Gastroesophageal sphincter (tissue), 3 donors: ENCODE measurements at regions not wholly inside any gene's neighbourhood (a gene's known extent, or its start where the extent isn't known, plus 50 kb on each side); places are given as distances from the start of the nearest gene placed in this dataset.

Experiments
- CTCF ChIP-seq, 4 experiments: fragments of 200-600 bp in 2 of 4; fragments of 450-650 bp in 2 of 4; sonication (generic) in 1 of 4; IDR thresholded peaks; one replicate each; pipeline ENCODE4 v1.5.1; 2017 to 2019; ENCODE audit warnings: antibody characterized with exemption in 4 of 4, mild to moderate bottlenecking in 2 of 4, moderate library complexity in 2 of 4
- POLR2A ChIP-seq, 2 donors: fragments of 450-650 bp; IDR thresholded peaks; one replicate each; pipeline ENCODE4 v1.6.1; 2017; ENCODE audit warnings: antibody characterized with exemption in 2 of 2, mild to moderate bottlenecking in 2 of 2, moderate library complexity in 1 of 2
- POLR2AphosphoS5 ChIP-seq: sonication (generic); formaldehyde crosslinking; IDR thresholded peaks from one replicate; pipeline ENCODE4 v1.6.1; 2017; ENCODE audit warnings: antibody characterized with exemption

- TF ChIP-seq POLR2AphosphoS5 (no peak), CTCF (IDR thresholded peaks at IDR 0.05) (no peak), POLR2A (IDR thresholded peaks at IDR 0.05) (no peak)
Observed at GRCh38 chr16:74080311-74080710, 216.3 kb upstream of the PSMD7 start.
